GM23248 (cell line): ENCODE measurements at regions not wholly inside any gene's neighbourhood (a gene's known extent, or its start where the extent isn't known, plus 50 kb on each side); places are given as distances from the start of the nearest gene placed in this dataset.

Source experiments
- DNase-seq: peaks from one replicate; pipeline ENCODE4 v3.0.0-alpha.2; 2015
- H2AFZ ChIP-seq: fragments of 200-600 bp; sonication (generic); 2 replicates; pipeline ENCODE4 v1.6.1; 2016; ENCODE audit warnings: antibody characterized with exemption
- H3F3A ChIP-seq: fragments of 200-600 bp; sonication (generic); 2 replicates; pipeline ENCODE4 v1.6.1; 2016; ENCODE audit warnings: mild to moderate bottlenecking, antibody characterized with exemption, mixed run types; ENCODE audit not compliant: insufficient read depth
- H3K27ac ChIP-seq: fragments of 200-600 bp; sonication (generic); 2 replicates; pipeline ENCODE4 v1.5.1; 2016; ENCODE audit warnings: mild to moderate bottlenecking
- H3K27me3 ChIP-seq: fragments of 200-600 bp; sonication (generic); replicated peaks from 2 replicates; pipeline ENCODE4 v1.6.1; 2016; ENCODE audit warnings: mild to moderate bottlenecking; ENCODE audit not compliant: insufficient read depth
- H3K36me3 ChIP-seq: fragments of 200-600 bp; sonication (generic); 2 replicates; pipeline ENCODE4 v1.6.1; 2016; ENCODE audit warnings: low read depth, mild to moderate bottlenecking
- H3K4me1 ChIP-seq: fragments of 200-600 bp; sonication (generic); 2 replicates; pipeline ENCODE4 v1.6.1; 2016; ENCODE audit warnings: mild to moderate bottlenecking; ENCODE audit not compliant: insufficient read depth
- H3K4me2 ChIP-seq: fragments of 200-600 bp; sonication (generic); one replicate; pipeline ENCODE4 v1.6.1; 2016; ENCODE audit warnings: mild to moderate bottlenecking; ENCODE audit not compliant: unreplicated experiment
- H3K4me3 ChIP-seq: fragments of 200-600 bp; sonication (generic); 2 replicates; pipeline ENCODE4 v1.5.1; 2016; ENCODE audit warnings: mild to moderate bottlenecking
- H3K79me2 ChIP-seq: fragments of 200-600 bp; sonication (generic); 2 replicates; pipeline ENCODE4 v1.6.1; 2016; ENCODE audit warnings: mild to moderate bottlenecking; ENCODE audit not compliant: insufficient read depth
- H3K9ac ChIP-seq: fragments of 200-600 bp; sonication (generic); 2 replicates; pipeline ENCODE4 v1.6.1; 2016; ENCODE audit warnings: mild to moderate bottlenecking
- H3K9me2 ChIP-seq: fragments of 200-600 bp; sonication (generic); 2 replicates; pipeline ENCODE4 v1.6.1; 2016; ENCODE audit warnings: mixed run types, mild to moderate bottlenecking, moderate library complexity; ENCODE audit not compliant: insufficient read depth
- H3K9me3 ChIP-seq: fragments of 200-600 bp; sonication (generic); one replicate; pipeline ENCODE4 v1.6.1; 2017; ENCODE audit warnings: low read depth
- H4K20me1 ChIP-seq: fragments of 200-600 bp; sonication (generic); 2 replicates; pipeline ENCODE4 v1.6.0; 2016; ENCODE audit not compliant: insufficient read depth
- EZH2 ChIP-seq: fragments of 200-600 bp; sonication (generic); IDR thresholded peaks from 2 replicates; pipeline ENCODE4 v1.6.1; 2018; ENCODE audit warnings: antibody characterized with exemption, mild to moderate bottlenecking; ENCODE audit not compliant: insufficient read depth, poor library complexity, severe bottlenecking
- EZH2phosphoT487 ChIP-seq: fragments of 200-600 bp; sonication (generic); IDR thresholded peaks from 2 replicates; pipeline ENCODE4 v1.6.1; 2018; ENCODE audit warnings: antibody characterized with exemption, moderate library complexity, mild to moderate bottlenecking, low read depth; ENCODE audit not compliant: insufficient read depth
- WGBS, 2 experiments: methylation state at CpG; one replicate each; pipeline ENCODE4 v1.1.6; 2015 to 2017; ENCODE audit warnings: low lambda C conversion rate in 2 of 2, low coverage in 1 of 2; ENCODE audit errors: missing lambda C conversion rate in 2 of 2; 5-methylcytosine and 5-hydroxymethylcytosine counted together
- in situ Hi-C: fragments of 300-500 bp; cut with MboI; formaldehyde crosslinking; loops from 2 replicates; pipeline ENCODE4 v1.15.0; 2020

- TF ChIP-seq EZH2: no peak
- no peak for TF ChIP-seq EZH2phosphoT487
- Histone ChIP-seq H3K9me3 (no peaks in the 10 kb centered on the region), H3K9ac (no peak overlapping the region), H3F3A (no peaks in the 10 kb centered on the region), H3K4me3 (no peak overlapping the region), H3K9me2 (no peaks in the 10 kb centered on the region), H2AFZ (no peak overlapping the region), H3K36me3 (no peaks in the 10 kb centered on the region), H3K27me3 (no peaks in the 10 kb centered on the region), H4K20me1 (no peaks in the 10 kb centered on the region), H3K79me2 (no peaks in the 10 kb centered on the region), H3K4me1 (no peaks in the 10 kb centered on the region), H3K4me2 (no peak overlapping the region), H3K27ac (no peak overlapping the region)
- in situ Hi-C loops: no loop called here
- DNase-seq: no peak
- 34 to 35% methylated on average over 2 of the region's 2 CpGs for WGBS, 2 experiments
Measured at GRCh38 chr9:108245331-108245730, 610.5 kb downstream of the ACTL7B start.

GRCh38 chr9:108244686-108245085 lies 611.1 kb downstream of the ACTL7B start:
- no peaks in the 10 kb centered on the region for H3K27me3 ChIP-seq
- H3K27ac ChIP-seq: no peak overlapping the region

GRCh38 chr9:108241384-108242073 lies 614.3 kb downstream of the ACTL7B start:
- Histone ChIP-seq H3K9me3 (no peaks in the 10 kb centered on the region), H3F3A (no peaks in the 10 kb centered on the region), H2AFZ (no peak overlapping the region), H3K4me1 (no peaks in the 10 kb centered on the region), H3K9me2 (no peaks in the 10 kb centered on the region), H3K27ac (no peak overlapping the region), H3K4me2 (no peak overlapping the region), H3K9ac (no peak overlapping the region), H3K79me2 (no peaks in the 10 kb centered on the region), H3K27me3 (no peaks in the 10 kb centered on the region), H3K36me3 (no peaks in the 10 kb centered on the region), H4K20me1 (no peaks in the 10 kb centered on the region), H3K4me3 (no peak overlapping the region)
- WGBS, 2 experiments: 40 to 69% methylated on average over 1 of the region's 1 CpG
- DNase-seq: peak; percentile 5
- TF ChIP-seq EZH2phosphoT487: no peak
- TF ChIP-seq EZH2: no peak
- in situ Hi-C loops: no loop called here

More at GRCh38 chr9:108244686-108245085, 611.1 kb downstream of the ACTL7B start:
- H3K79me2 ChIP-seq: no peaks in the 10 kb centered on the region
- no peak for TF ChIP-seq EZH2phosphoT487
- TF ChIP-seq EZH2: no peak
- H3K9me3 ChIP-seq: no peaks in the 10 kb centered on the region
- H4K20me1 ChIP-seq: no peaks in the 10 kb centered on the region
- DNase-seq: no peak
- H3K9ac ChIP-seq: no peak overlapping the region
- no peaks in the 10 kb centered on the region for H3K4me1 ChIP-seq
- no peaks in the 10 kb centered on the region for H3K36me3 ChIP-seq
- H3K4me2 ChIP-seq: no peak overlapping the region
- H3K4me3 ChIP-seq: no peak overlapping the region
- no peak overlapping the region for H2AFZ ChIP-seq
- no peaks in the 10 kb centered on the region for H3F3A ChIP-seq
- no peaks in the 10 kb centered on the region for H3K9me2 ChIP-seq
- in situ Hi-C loops: no loop called here

- Histone ChIP-seq H3K4me1 (no peaks in the 10 kb centered on the region), H3K9me3 (no peaks in the 10 kb centered on the region), H3K36me3 (no peaks in the 10 kb centered on the region), H3K27me3 (no peaks in the 10 kb centered on the region), H3K4me3 (no peak overlapping the region), H3K4me2 (no peak overlapping the region), H3K79me2 (no peaks in the 10 kb centered on the region), H2AFZ (no peak overlapping the region), H3K27ac (no peak overlapping the region), H3F3A (no peaks in the 10 kb centered on the region), H3K9ac (no peak overlapping the region), H4K20me1 (no peaks in the 10 kb centered on the region), H3K9me2 (no peaks in the 10 kb centered on the region)
- TF ChIP-seq EZH2phosphoT487 (no peak), EZH2 (no peak)
- no peak for DNase-seq
- in situ Hi-C loops: no loop called here
- WGBS, 2 experiments: 96 to 98% methylated on average over 2 of the region's 2 CpGs
Measured at GRCh38 chr9:108239696-108240321, 616.0 kb downstream of the ACTL7B start.
